Osteocyte (in vitro differentiated cells): ENCODE measurements at regions not wholly inside any gene's neighbourhood (a gene's known extent, or its start where the extent isn't known, plus 50 kb on each side); places are given as distances from the start of the nearest gene placed in this dataset.

Source experiments
- DNase-seq: peaks from one replicate; pipeline ENCODE4 v3.0.0; 2021; ENCODE audit warnings: mixed read lengths; ENCODE audit not compliant: unreplicated experiment; ENCODE audit errors: extremely low spot score
- H3K27ac Mint-ChIP-seq: one replicate; pipeline ENCODE4 v1.8.0; 2021; ENCODE audit warnings: mild to moderate bottlenecking, mixed read lengths; ENCODE audit not compliant: unreplicated experiment
- H3K27me3 Mint-ChIP-seq: one replicate; pipeline ENCODE4 v1.8.0; 2021; ENCODE audit warnings: mixed read lengths; ENCODE audit not compliant: unreplicated experiment
- H3K36me3 Mint-ChIP-seq: one replicate; pipeline ENCODE4 v1.8.0; 2021; ENCODE audit warnings: mixed read lengths; ENCODE audit not compliant: unreplicated experiment
- H3K4me1 Mint-ChIP-seq: one replicate; pipeline ENCODE4 v1.8.0; 2021; ENCODE audit warnings: mixed read lengths; ENCODE audit not compliant: unreplicated experiment
- H3K4me3 Mint-ChIP-seq: one replicate; pipeline ENCODE4 v1.8.0; 2021; ENCODE audit warnings: mild to moderate bottlenecking, moderate library complexity, mixed read lengths; ENCODE audit not compliant: unreplicated experiment
- H3K9me3 Mint-ChIP-seq: one replicate; pipeline ENCODE4 v1.8.0; 2021; ENCODE audit warnings: mixed read lengths; ENCODE audit not compliant: unreplicated experiment
- CTCF ChIP-seq: fragments of 200-600 bp; sonication (generic); IDR thresholded peaks from 2 replicates; pipeline ENCODE4 v1.5.0; 2021; ENCODE audit warnings: antibody characterized with exemption, mild to moderate bottlenecking, moderate library complexity

GRCh38 chr6:21507811-21508210 lies 85.7 kb upstream of the SOX4 start:
- Mint-ChIP-seq H3K27ac (no peak overlapping the region), H3K4me3 (no peak overlapping the region), H3K36me3 (no peaks in the 10 kb centered on the region), H3K4me1 (no peaks in the 10 kb centered on the region), H3K27me3 (peaks cover 4% of the 10 kb centered on the region), H3K9me3 (no peaks in the 10 kb centered on the region)
- no peak for TF ChIP-seq CTCF
- DNase-seq = no peak

GRCh38 chr6:21508753-21509152 lies 84.8 kb upstream of the SOX4 start:
- Mint-ChIP-seq H3K9me3 (no peaks in the 10 kb centered on the region), H3K4me1 (no peaks in the 10 kb centered on the region), H3K27me3 (peaks cover 7% of the 10 kb centered on the region), H3K4me3 (no peak overlapping the region), H3K36me3 (no peaks in the 10 kb centered on the region), H3K27ac (no peak overlapping the region)
- no peak for TF ChIP-seq CTCF
- no peak for DNase-seq

GRCh38 chr6:21511891-21512550 lies 81.5 kb upstream of the SOX4 start:
- H3K36me3 Mint-ChIP-seq = no peaks in the 10 kb centered on the region
- no peak for TF ChIP-seq CTCF
- no peaks in the 10 kb centered on the region for H3K9me3 Mint-ChIP-seq
- H3K4me3 Mint-ChIP-seq = no peak overlapping the region
- DNase-seq = no peak
- H3K4me1 Mint-ChIP-seq = no peaks in the 10 kb centered on the region
- peaks cover 14% of the 10 kb centered on the region for H3K27me3 Mint-ChIP-seq
- H3K27ac Mint-ChIP-seq = no peak overlapping the region

GRCh38 chr6:21514288-21514687 lies 79.3 kb upstream of the SOX4 start:
- Mint-ChIP-seq H3K9me3 (no peaks in the 10 kb centered on the region), H3K27me3 (peaks cover 16% of the 10 kb centered on the region), H3K36me3 (no peaks in the 10 kb centered on the region), H3K4me3 (no peak overlapping the region), H3K4me1 (no peaks in the 10 kb centered on the region), H3K27ac (no peak overlapping the region)
- DNase-seq = no peak
- no peak for TF ChIP-seq CTCF

GRCh38 chr6:21518317-21518716 lies 75.2 kb upstream of the SOX4 start:
- DNase-seq = no peak
- H3K27me3 Mint-ChIP-seq = peaks cover 13% of the 10 kb centered on the region
- H3K4me1 Mint-ChIP-seq = no peaks in the 10 kb centered on the region
- no peak overlapping the region for H3K27ac Mint-ChIP-seq
- no peak overlapping the region for H3K4me3 Mint-ChIP-seq
- no peaks in the 10 kb centered on the region for H3K36me3 Mint-ChIP-seq
- TF ChIP-seq CTCF = no peak
- H3K9me3 Mint-ChIP-seq = no peaks in the 10 kb centered on the region
